GM23338 (cell line): ENCODE measurements at regions not wholly inside any gene's neighbourhood (a gene's known extent, or its start where the extent isn't known, plus 50 kb on each side); places are given as distances from the start of the nearest gene placed in this dataset.

ENCODE experiments used
- CREB1 ChIP-seq: fragments of 250-450 bp; sonication (Bioruptor Pico); IDR thresholded peaks from 2 replicates; pipeline ENCODE4 v1.5.0; 2020; ENCODE audit warnings: low read depth, mild to moderate bottlenecking, moderate library complexity
- JUNB ChIP-seq: IDR thresholded peaks from one replicate; pipeline ENCODE4 v1.6.1; 2016; ENCODE audit warnings: antibody characterized with exemption; ENCODE audit not compliant: unreplicated experiment
- NANOG ChIP-seq: IDR thresholded peaks from 2 replicates; pipeline ENCODE4 v1.6.1; 2016; ENCODE audit warnings: antibody characterized with exemption, borderline replicate concordance
- REST ChIP-seq: IDR thresholded peaks from one replicate; pipeline ENCODE4 v1.6.1; 2018; ENCODE audit warnings: antibody characterized with exemption; ENCODE audit not compliant: unreplicated experiment
- STAT1 ChIP-seq: IDR thresholded peaks from one replicate; pipeline ENCODE4 v1.6.1; 2016; ENCODE audit warnings: antibody characterized with exemption; ENCODE audit not compliant: unreplicated experiment
- ZNF114 ChIP-seq: fragments of 250-450 bp; sonication (Bioruptor Pico); IDR thresholded peaks from 2 replicates; pipeline ENCODE4 v1.5.0; 2020; ENCODE audit warnings: mild to moderate bottlenecking, moderate library complexity
- ZNF331 ChIP-seq: fragments of 250-450 bp; sonication (Bioruptor Pico); IDR thresholded peaks from 2 replicates; pipeline ENCODE4 v1.5.0; 2020; ENCODE audit warnings: low read depth, mild to moderate bottlenecking, moderate library complexity
- TF ChIP-seq, protein P1 (sequence below): fragments of 250-450 bp; sonication (Bioruptor Pico); IDR thresholded peaks from 2 replicates; pipeline ENCODE4 v1.5.0; 2020; ENCODE audit warnings: mild to moderate bottlenecking, moderate library complexity

DNA sequence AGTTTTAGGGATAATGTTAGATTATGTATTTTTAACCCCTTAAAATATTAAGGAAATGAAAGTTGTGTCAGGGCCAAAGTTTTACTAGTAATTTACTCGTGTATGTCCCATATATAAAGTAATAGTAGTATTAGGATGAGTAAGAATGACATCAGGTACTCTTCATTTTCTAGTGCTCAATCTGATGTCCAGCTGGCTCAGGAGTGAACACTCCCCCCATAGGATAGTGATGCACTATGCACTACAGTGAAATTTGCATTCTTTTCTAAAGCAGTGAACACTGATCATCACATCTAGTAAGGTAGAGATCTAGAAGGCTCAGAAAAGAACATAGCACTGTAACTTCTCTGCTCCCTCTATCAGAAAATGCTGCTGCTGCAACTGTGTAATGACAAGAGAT, 409.7 kb downstream of the GLUD2 start (continued):
- TF ChIP-seq, protein P1, sequence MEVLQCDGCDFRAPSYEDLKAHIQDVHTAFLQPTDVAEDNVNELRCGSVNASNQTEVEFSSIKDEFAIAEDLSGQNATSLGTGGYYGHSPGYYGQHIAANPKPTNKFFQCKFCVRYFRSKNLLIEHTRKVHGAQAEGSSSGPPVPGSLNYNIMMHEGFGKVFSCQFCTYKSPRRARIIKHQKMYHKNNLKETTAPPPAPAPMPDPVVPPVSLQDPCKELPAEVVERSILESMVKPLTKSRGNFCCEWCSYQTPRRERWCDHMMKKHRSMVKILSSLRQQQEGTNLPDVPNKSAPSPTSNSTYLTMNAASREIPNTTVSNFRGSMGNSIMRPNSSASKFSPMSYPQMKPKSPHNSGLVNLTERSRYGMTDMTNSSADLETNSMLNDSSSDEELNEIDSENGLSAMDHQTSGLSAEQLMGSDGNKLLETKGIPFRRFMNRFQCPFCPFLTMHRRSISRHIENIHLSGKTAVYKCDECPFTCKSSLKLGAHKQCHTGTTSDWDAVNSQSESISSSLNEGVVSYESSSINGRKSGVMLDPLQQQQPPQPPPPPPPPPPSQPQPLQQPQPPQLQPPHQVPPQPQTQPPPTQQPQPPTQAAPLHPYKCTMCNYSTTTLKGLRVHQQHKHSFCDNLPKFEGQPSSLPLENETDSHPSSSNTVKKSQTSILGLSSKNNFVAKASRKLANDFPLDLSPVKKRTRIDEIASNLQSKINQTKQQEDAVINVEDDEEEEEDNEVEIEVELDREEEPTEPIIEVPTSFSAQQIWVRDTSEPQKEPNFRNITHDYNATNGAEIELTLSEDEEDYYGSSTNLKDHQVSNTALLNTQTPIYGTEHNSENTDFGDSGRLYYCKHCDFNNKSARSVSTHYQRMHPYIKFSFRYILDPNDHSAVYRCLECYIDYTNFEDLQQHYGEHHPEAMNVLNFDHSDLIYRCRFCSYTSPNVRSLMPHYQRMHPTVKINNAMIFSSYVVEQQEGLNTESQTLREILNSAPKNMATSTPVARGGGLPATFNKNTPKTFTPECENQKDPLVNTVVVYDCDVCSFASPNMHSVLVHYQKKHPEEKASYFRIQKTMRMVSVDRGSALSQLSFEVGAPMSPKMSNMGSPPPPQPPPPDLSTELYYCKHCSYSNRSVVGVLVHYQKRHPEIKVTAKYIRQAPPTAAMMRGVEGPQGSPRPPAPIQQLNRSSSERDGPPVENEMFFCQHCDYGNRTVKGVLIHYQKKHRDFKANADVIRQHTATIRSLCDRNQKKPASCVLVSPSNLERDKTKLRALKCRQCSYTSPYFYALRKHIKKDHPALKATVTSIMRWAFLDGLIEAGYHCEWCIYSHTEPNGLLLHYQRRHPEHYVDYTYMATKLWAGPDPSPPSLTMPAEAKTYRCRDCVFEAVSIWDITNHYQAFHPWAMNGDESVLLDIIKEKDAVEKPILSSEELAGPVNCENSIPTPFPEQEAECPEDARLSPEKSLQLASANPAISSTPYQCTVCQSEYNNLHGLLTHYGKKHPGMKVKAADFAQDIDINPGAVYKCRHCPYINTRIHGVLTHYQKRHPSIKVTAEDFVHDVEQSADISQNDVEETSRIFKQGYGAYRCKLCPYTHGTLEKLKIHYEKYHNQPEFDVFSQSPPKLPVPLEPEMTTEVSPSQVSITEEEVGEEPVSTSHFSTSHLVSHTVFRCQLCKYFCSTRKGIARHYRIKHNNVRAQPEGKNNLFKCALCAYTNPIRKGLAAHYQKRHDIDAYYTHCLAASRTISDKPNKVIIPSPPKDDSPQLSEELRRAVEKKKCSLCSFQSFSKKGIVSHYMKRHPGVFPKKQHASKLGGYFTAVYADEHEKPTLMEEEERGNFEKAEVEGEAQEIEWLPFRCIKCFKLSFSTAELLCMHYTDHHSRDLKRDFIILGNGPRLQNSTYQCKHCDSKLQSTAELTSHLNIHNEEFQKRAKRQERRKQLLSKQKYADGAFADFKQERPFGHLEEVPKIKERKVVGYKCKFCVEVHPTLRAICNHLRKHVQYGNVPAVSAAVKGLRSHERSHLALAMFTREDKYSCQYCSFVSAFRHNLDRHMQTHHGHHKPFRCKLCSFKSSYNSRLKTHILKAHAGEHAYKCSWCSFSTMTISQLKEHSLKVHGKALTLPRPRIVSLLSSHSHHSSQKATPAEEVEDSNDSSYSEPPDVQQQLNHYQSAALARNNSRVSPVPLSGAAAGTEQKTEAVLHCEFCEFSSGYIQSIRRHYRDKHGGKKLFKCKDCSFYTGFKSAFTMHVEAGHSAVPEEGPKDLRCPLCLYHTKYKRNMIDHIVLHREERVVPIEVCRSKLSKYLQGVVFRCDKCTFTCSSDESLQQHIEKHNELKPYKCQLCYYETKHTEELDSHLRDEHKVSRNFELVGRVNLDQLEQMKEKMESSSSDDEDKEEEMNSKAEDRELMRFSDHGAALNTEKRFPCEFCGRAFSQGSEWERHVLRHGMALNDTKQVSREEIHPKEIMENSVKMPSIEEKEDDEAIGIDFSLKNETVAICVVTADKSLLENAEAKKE (CRISPR knock-in tag), result no peak
- no peak for TF ChIP-seq STAT1
- no peak for TF ChIP-seq JUNB
- no peak for TF ChIP-seq CREB1 (CRISPR knock-in tag)
- TF ChIP-seq ZNF331 (CRISPR knock-in tag), result no peak
- no peak for TF ChIP-seq REST
- no peak for TF ChIP-seq ZNF114 (CRISPR knock-in tag)
- TF ChIP-seq NANOG, result no peak
